Immature natural killer cell (primary cell): ENCODE measurements at regions not wholly inside any gene's neighbourhood (a gene's known extent, or its start where the extent isn't known, plus 50 kb on each side); places are given as distances from the start of the nearest gene placed in this dataset.
A peak's percentile ranks its signal among the peaks of the same experiment; 100 is the strongest.

Experiments used
- DNase-seq, 3 donors: peaks; one replicate each; pipeline ENCODE4 v3.0.0; 2022; ENCODE audit warnings: mixed read lengths in 1 of 3
- H3K27ac Mint-ChIP-seq, 6 donors: one replicate each; pipeline ENCODE4 v1.8.0; 2020; ENCODE audit warnings: mixed read lengths in 6 of 6, mild to moderate bottlenecking in 5 of 6, inconsistent platforms in 4 of 6, moderate library complexity in 3 of 6
- H3K27me3 Mint-ChIP-seq, 3 donors: one replicate each; pipeline ENCODE4 v1.8.0; 2020 to 2021; ENCODE audit warnings: low read depth in 3 of 3, mild to moderate bottlenecking in 3 of 3, mixed read lengths in 3 of 3, moderate library complexity in 3 of 3, inconsistent platforms in 1 of 3
- H3K36me3 Mint-ChIP-seq, 3 donors: one replicate each; pipeline ENCODE4 v1.8.0; 2020; ENCODE audit warnings: mixed read lengths in 3 of 3, inconsistent platforms in 2 of 3, mild to moderate bottlenecking in 2 of 3
- H3K4me1 Mint-ChIP-seq, 2 donors: one replicate each; pipeline ENCODE4 v1.8.0; 2020; ENCODE audit warnings: inconsistent platforms in 2 of 2, mild to moderate bottlenecking in 2 of 2, mixed read lengths in 2 of 2, moderate library complexity in 1 of 2
- H3K4me3 Mint-ChIP-seq, 5 donors: one replicate each; pipeline ENCODE4 v1.8.0; 2020; ENCODE audit warnings: mild to moderate bottlenecking in 5 of 5, mixed read lengths in 5 of 5, inconsistent platforms in 3 of 5, moderate library complexity in 3 of 5
- H3K9me3 Mint-ChIP-seq, 6 donors: one replicate each; pipeline ENCODE4 v1.8.0; 2020; ENCODE audit warnings: mild to moderate bottlenecking in 6 of 6, mixed read lengths in 6 of 6, inconsistent platforms in 4 of 6, moderate library complexity in 3 of 6

DNA sequence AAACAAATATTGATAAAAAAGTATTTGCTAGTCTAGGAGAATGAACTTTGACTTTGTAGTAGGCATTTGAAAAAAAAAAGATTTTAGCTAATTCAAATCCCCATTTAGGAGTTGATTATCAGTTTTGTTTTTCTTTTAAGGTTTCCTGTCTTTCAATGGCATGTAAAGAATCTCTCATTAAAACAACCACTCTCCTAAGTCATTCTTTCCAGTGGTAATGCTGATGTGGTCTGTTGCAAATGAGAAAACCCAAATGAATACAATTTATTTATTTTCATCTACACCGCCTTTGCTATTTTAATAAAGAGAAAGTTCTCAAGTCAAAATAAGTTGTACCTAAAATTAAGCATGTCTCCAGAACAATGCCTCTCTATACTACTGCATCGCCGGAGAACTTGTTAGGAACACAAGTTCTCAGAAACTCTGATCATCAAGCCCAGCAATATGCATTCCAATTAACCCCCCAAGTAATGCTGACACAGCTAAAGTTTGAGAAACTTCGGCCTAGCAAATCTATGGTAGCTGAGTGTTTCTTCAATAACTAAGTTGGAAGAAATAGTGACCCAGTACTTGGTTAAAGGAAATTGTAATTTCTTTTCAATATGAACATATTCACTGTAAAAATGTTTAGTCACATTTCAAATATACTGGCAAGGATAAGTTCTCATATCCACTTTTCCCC, 255.1 kb downstream of the PTPRC start:
- H3K27ac Mint-ChIP-seq = no peak overlapping the region
- no peaks in the 10 kb centered on the region for H3K27me3 Mint-ChIP-seq
- no peak overlapping the region for H3K4me3 Mint-ChIP-seq
- peaks cover 6 to 27% (median 11%) of the 10 kb centered on the region in 3 donors for H3K36me3 Mint-ChIP-seq
- peaks cover 9 to 13% of the 10 kb centered on the region in 2 donors for H3K4me1 Mint-ChIP-seq
- no peak for DNase-seq
- no peaks in the 10 kb centered on the region for H3K9me3 Mint-ChIP-seq

DNA sequence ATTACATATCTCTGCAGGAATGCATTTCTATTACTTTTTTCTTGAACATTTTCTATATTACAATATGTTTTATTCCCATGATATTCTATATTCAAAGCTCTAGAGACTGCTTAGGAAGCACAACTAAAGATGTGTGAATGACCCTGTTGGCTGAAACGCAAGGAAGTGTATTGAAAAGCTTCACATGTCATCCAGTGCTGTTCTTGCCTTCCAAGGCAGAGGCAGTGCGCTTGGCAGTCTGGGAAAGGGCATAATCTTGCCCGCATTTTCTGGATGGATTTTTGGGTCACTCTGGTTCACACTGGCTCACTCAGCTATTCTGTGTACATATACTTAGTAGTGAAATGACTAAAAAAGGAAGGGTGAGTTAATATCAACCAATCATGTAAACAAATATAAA, 262.4 kb downstream of the PTPRC start:
- H3K27ac Mint-ChIP-seq = peak overlapping the region in 1 of 6 donors; percentile 50
- no peaks in the 10 kb centered on the region for H3K9me3 Mint-ChIP-seq
- no peak for DNase-seq
- no peak overlapping the region for H3K4me3 Mint-ChIP-seq
- no peaks in the 10 kb centered on the region for H3K27me3 Mint-ChIP-seq
- H3K36me3 Mint-ChIP-seq = peaks cover 9 to 21% (median 17%) of the 10 kb centered on the region in 3 donors
- H3K4me1 Mint-ChIP-seq = peaks cover 44 to 50% of the 10 kb centered on the region in 2 donors

DNA sequence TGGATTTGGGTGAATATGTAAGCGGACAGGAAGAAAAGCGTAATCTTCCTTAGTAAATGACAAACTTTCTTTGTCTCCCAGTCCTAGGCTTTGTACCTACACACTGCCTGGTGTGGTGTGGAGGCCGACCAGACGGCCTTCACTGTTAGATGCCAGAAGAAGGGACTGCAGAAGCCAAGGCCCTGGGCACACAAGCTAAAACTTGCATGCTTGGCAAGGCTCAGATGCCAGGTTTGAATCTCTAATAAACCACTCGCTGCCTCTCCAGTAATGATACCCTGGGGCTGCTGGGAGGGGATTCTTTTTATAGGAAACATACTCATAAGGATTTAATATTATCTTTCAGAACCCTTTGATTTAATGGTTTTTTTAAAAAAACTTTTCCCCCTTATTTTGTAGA, 263.8 kb downstream of the PTPRC start:
- Mint-ChIP-seq H3K4me3 (peak overlapping the region in 1 of 5 donors; percentile 41), H3K27ac (peak overlapping the region in 3 of 6 donors; percentile 50 to 72 (median 54)), H3K9me3 (no peaks in the 10 kb centered on the region)

DNA sequence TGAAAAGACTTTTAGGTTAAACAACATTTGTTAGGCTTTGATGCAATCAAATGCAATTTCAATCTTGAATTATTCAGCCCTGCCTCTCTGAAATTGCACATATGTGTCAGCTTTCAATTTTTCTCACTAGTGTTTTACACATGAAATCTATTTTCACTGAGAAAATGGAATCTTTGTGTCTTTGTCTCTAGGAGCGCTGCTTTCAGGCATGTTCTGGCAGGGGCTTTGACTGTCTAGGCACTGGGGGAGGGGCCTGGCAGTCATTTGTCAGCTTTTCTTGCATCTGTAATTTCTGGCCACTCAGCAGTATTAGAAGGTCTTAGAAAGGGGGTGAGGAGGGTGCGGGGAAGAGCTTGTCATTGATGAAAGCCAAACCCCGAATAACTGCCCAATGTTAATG, 264.4 kb downstream of the PTPRC start:
- Mint-ChIP-seq H3K4me1 (peaks cover 54% of the 10 kb centered on the region in 2 donors), H3K36me3 (peaks cover 7 to 23% (median 17%) of the 10 kb centered on the region in 3 donors)

More for the DNA sequence above, 263.8 kb downstream of the PTPRC start:
- H3K4me1 Mint-ChIP-seq = peaks cover 54 to 55% of the 10 kb centered on the region in 2 donors
- DNase-seq = no peak
- peaks cover 7 to 23% (median 17%) of the 10 kb centered on the region in 3 donors for H3K36me3 Mint-ChIP-seq
- H3K27me3 Mint-ChIP-seq = peaks cover 0 to 2% (median 0%) of the 10 kb centered on the region in 3 donors

DNA sequence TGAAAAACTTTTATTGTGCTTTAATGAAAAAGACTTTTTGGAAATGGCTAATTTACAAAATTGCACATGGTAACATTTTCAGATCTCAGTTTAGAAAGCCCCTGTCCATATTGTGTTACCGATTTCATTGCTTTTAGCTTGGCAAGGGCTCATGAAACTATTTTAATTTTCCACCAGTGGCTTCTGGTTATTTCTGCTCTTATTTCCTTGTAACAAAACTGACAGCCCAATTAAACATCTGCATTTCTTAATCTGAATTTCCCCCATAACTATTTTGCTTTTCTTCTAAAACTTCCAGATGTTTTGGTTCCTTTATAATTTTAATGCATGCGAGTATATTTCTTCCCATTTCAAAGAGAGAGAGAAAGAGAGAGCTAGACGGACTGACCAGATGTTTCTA, 264.8 kb downstream of the PTPRC start:
- DNase-seq = no peak
- Mint-ChIP-seq H3K9me3 (no peaks in the 10 kb centered on the region), H3K36me3 (peaks cover 7 to 20% (median 17%) of the 10 kb centered on the region in 3 donors), H3K4me3 (peak overlapping the region in 1 of 5 donors; percentile 23), H3K27ac (peak overlapping the region in 3 of 6 donors; percentile 50 to 56 (median 54)), H3K4me1 (peaks cover 54 to 57% of the 10 kb centered on the region in 2 donors), H3K27me3 (peaks cover 0 to 2% (median 0%) of the 10 kb centered on the region in 3 donors)

More for the DNA sequence above, 264.4 kb downstream of the PTPRC start:
- H3K9me3 Mint-ChIP-seq = no peaks in the 10 kb centered on the region
- H3K27me3 Mint-ChIP-seq = peaks cover 0 to 2% (median 0%) of the 10 kb centered on the region in 3 donors
- DNase-seq = no peak
- H3K4me3 Mint-ChIP-seq = peak overlapping the region in 3 of 5 donors; percentile 15 to 51 (median 41)
- peak overlapping the region in 3 of 6 donors; percentile 31 to 54 (median 50) for H3K27ac Mint-ChIP-seq

DNA sequence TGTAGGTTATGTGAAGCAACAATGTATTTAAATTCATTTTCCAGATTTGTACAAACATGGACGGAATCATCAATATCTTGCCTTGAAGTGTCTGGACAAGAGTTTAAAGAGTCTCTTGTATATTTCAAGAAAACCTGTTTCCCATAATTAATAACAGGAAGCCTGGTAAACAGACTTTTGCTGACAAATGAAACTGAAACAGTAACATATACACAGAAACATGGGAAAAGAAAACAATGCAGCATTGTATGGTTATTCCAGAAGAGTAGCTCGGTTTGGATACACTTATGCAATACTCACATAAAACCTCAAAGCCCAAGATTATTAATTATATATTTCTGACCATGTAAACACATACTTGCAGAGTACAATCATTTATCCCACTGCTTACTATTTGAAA, 265.5 kb downstream of the PTPRC start:
- Mint-ChIP-seq H3K27ac (peak overlapping the region; percentile 4 to 54 (median 24)), H3K36me3 (peaks cover 4 to 15% (median 13%) of the 10 kb centered on the region in 3 donors), H3K27me3 (peaks cover 0 to 2% (median 0%) of the 10 kb centered on the region in 3 donors), H3K9me3 (no peaks in the 10 kb centered on the region), H3K4me1 (peaks cover 54 to 58% of the 10 kb centered on the region in 2 donors), H3K4me3 (peak overlapping the region in 4 of 5 donors; percentile 12 to 39 (median 28))
- no peak for DNase-seq

DNA sequence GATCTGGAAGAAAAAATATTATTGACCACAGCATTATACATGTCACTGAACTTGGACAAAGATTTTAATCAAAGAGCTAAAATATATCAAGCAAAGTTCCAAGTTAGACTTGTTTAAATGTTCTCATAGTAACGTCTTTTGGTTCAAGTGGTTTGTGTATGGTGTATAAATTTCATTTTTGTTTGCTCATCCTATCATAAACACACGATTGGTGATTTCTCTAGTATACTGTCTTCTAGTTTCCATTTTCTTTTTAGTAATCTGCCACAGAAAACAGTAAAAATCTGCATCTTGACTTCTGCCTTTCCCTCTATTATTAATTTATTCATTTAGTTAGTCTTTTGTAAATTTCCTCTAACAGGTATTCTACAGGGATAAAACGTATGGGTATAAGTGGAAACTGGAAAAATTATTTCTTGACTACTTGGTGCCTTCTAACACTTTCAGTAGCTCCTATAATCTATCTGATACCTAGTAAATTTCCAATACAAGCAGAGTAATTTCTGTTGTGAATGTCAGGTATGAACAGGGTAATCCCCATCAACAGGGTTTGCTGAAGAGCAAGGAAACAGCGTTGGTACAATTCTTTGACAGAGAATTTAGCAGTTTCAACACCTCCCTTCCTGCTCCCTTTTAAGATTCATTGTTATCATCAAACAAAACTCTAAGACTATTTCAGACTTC, 268.0 kb downstream of the PTPRC start:
- no peak for DNase-seq
- H3K9me3 Mint-ChIP-seq = no peaks in the 10 kb centered on the region
- peak overlapping the region in 4 of 6 donors; percentile 48 to 73 (median 56) for H3K27ac Mint-ChIP-seq
- H3K4me3 Mint-ChIP-seq = peak overlapping the region; percentile 26 to 75 (median 68)
- peaks cover 65 to 67% of the 10 kb centered on the region in 2 donors for H3K4me1 Mint-ChIP-seq
- peaks cover 0 to 3% (median 0%) of the 10 kb centered on the region in 3 donors for H3K36me3 Mint-ChIP-seq
- peaks cover 0 to 3% (median 2%) of the 10 kb centered on the region in 3 donors for H3K27me3 Mint-ChIP-seq

DNA sequence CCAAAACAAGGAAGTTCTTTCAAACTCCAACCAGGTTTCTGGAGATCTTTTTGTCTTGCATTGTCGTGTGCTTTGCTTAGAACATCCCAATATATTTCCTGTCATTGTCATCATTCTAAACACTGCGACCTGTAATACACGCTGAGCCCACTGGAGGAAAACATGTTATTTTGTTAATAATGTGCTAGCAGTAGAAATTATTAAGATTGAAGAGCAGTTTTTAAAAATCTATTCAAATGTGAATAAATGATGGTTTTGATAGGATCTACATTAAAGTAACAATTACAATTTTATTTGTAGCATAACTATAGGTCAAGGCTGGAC, 268.5 kb downstream of the PTPRC start:
- Mint-ChIP-seq H3K4me1 (peaks cover 69 to 71% of the 10 kb centered on the region in 2 donors), H3K4me3 (peak overlapping the region; percentile 17 to 75 (median 68)), H3K27me3 (peaks cover 0 to 6% (median 2%) of the 10 kb centered on the region in 3 donors), H3K36me3 (peaks cover 0 to 7% (median 3%) of the 10 kb centered on the region in 3 donors), H3K27ac (peak overlapping the region in 4 of 6 donors; percentile 48 to 73 (median 56)), H3K9me3 (no peaks in the 10 kb centered on the region)
- no peak for DNase-seq

DNA sequence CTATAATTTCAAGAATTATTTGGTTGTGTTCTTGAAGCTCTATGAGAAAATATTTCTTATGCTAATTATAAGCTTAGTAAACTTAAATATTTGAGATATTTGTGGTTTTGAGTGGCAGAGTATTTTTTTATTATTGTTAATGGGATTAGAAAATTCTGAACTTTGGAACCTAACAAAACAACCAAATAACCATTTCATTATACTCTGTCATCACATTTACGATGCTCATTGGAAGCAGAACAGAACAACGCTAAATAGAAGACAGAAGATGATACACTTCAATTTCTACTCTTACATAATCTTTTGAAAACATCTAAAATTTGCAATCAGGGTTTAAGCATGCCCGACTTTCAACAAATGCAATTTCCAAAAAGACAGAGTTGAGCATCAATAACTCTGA, 270.2 kb downstream of the PTPRC start:
- Mint-ChIP-seq H3K4me3 (no peak overlapping the region), H3K9me3 (no peaks in the 10 kb centered on the region), H3K36me3 (peaks cover 0 to 7% (median 3%) of the 10 kb centered on the region in 3 donors), H3K27ac (no peak overlapping the region), H3K27me3 (peaks cover 0 to 6% (median 2%) of the 10 kb centered on the region in 3 donors), H3K4me1 (peaks cover 68 to 71% of the 10 kb centered on the region in 2 donors)
- DNase-seq = no peak

DNA sequence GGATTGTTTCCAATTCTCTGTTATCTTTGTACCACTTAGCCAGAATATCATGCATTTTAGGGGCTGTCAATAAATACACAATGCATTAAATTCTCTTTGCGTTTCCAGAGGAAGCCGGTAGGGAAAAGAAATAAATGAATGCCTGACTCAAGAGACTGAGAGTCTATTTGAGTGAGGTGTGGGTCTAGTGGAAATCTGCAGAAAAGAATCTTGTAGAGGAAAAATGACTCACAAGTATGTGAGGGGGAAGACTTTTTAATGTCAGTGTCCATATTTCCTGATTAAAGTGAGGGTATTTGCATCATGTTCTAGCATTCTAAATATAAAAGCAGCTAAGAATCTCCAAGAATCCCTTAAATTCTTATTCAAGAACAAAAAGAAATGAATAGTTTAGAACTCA, 271.1 kb downstream of the PTPRC start:
- Mint-ChIP-seq H3K9me3 (no peaks in the 10 kb centered on the region), H3K4me1 (peaks cover 68% of the 10 kb centered on the region in 2 donors), H3K27me3 (peaks cover 0 to 6% (median 2%) of the 10 kb centered on the region in 3 donors), H3K27ac (peak overlapping the region in 2 of 6 donors; percentile 26 to 82), H3K36me3 (peaks cover 0 to 7% (median 3%) of the 10 kb centered on the region in 3 donors), H3K4me3 (no peak overlapping the region)
- DNase-seq = no peak

DNA sequence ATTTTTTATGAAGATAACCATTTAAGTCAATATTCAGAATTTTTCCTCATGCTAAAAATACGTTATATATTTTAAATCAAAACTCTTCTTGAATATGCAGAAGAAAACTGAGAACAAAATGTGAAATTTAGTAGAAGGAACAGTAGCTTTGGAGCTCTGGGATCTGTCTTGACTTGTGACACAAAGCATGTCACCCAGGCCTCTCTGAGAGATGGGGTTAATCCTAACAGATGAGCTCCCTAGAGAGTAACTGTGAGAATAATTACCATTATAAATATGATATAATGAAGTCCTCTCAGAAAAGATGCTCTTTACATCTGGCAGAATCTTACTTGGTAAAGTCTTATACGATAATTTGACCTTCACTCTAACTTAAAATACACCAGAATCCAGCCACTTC, 272.0 kb downstream of the PTPRC start:
- Mint-ChIP-seq H3K4me3 (peak overlapping the region in 1 of 5 donors; percentile 21), H3K27ac (peak overlapping the region in 2 of 6 donors; percentile 33 to 59), H3K9me3 (no peaks in the 10 kb centered on the region), H3K4me1 (peaks cover 65 to 67% of the 10 kb centered on the region in 2 donors), H3K27me3 (peaks cover 0 to 6% (median 2%) of the 10 kb centered on the region in 3 donors), H3K36me3 (peaks cover 0 to 9% (median 3%) of the 10 kb centered on the region in 3 donors)
- DNase-seq = no peak

DNA sequence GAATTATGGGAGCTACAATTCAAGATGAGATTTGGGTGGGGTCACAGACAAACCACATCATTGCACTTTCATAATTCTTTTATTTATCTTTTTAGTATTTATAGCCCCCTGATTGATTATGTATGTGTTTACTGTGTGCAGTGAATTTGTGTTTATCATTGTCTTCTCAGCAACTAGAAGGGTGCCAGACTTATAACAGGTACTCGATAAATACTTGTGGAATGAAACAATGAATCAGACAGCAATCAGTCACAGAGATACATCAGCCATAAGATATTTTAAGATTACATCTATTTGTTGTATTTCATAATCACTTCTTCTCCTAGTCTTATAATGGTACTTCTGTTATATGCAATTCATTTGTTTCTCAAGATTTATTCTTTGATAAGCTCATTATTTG, 273.2 kb downstream of the PTPRC start:
- Mint-ChIP-seq H3K27ac (peak overlapping the region in 1 of 6 donors; percentile 65), H3K4me3 (no peak overlapping the region), H3K27me3 (peaks cover 0 to 6% (median 2%) of the 10 kb centered on the region in 3 donors), H3K9me3 (no peaks in the 10 kb centered on the region), H3K36me3 (peaks cover 0 to 9% (median 3%) of the 10 kb centered on the region in 3 donors), H3K4me1 (peaks cover 69% of the 10 kb centered on the region in 2 donors)
- no peak for DNase-seq

DNA sequence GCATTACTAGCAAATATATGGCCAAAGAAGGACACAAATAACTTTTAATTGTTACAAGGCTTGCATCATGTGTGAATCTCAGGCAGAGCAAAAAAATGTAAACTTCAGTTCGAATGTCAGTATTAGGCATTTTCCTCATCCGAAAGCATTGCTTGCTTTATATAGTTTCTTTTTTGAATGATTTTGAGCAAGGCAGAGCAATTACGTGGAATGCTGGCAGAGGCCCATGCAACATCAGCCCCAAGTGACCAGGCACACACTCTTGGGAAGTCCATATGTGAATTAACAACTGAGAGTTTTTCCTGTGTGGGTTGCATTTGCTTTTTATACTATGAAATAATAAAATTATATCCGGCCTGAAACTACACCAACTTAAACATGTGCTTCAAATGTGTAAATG, 274.8 kb downstream of the PTPRC start:
- Mint-ChIP-seq H3K27ac (peak overlapping the region in 4 of 6 donors; percentile 19 to 56 (median 46)), H3K4me3 (peak overlapping the region in 4 of 5 donors; percentile 2 to 66 (median 55)), H3K27me3 (peaks cover 0 to 6% (median 2%) of the 10 kb centered on the region in 3 donors), H3K9me3 (no peaks in the 10 kb centered on the region), H3K36me3 (peaks cover 0 to 9% (median 3%) of the 10 kb centered on the region in 3 donors), H3K4me1 (peaks cover 78 to 79% of the 10 kb centered on the region in 2 donors)
- no peak for DNase-seq
